ENCODE measurements at regions not wholly inside any gene's neighbourhood (a gene's known extent, or its start where the extent isn't known, plus 50 kb on each side); places are given as distances from the start of the nearest gene placed in this dataset.
A peak's percentile ranks its signal among the peaks of the same experiment; 100 is the strongest.

DNA sequence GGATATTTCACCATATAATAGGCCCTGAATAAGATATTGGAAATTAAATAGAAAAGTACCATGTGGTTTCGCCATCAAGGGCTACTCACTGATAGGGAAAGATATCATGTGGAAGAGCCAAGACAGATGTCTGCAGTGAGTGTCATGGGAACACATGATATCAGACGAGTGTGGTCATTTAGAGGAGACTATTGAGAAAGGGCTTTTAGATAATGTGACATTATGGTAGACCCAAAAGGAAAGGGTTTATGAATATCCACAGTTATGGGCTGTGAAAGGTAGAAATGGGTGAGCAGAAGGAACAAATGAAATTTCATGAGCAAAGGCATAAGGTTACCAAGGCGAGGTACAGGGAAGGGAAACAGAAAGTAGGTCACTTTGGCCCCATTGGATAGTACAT, 182.3 kb upstream of the PRSS16 start:
- Histone ChIP-seq H3K36me3 (no peaks in the 10 kb centered on the region), H3K4me1 (no peaks in the 10 kb centered on the region; the same call in 1 of the 2 replicates), H3K4me3 (ENCODE audit: low read depth, low read length) (no peak overlapping the region), H3K9me3 (no peaks in the 10 kb centered on the region), H3K27me3 (no peaks in the 10 kb centered on the region)
- DNase-seq, result no peak
- TF ChIP-seq, protein P1, sequence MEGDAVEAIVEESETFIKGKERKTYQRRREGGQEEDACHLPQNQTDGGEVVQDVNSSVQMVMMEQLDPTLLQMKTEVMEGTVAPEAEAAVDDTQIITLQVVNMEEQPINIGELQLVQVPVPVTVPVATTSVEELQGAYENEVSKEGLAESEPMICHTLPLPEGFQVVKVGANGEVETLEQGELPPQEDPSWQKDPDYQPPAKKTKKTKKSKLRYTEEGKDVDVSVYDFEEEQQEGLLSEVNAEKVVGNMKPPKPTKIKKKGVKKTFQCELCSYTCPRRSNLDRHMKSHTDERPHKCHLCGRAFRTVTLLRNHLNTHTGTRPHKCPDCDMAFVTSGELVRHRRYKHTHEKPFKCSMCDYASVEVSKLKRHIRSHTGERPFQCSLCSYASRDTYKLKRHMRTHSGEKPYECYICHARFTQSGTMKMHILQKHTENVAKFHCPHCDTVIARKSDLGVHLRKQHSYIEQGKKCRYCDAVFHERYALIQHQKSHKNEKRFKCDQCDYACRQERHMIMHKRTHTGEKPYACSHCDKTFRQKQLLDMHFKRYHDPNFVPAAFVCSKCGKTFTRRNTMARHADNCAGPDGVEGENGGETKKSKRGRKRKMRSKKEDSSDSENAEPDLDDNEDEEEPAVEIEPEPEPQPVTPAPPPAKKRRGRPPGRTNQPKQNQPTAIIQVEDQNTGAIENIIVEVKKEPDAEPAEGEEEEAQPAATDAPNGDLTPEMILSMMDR (IDR thresholded peaks at IDR 0.05; ENCODE audit: low read depth, low read length), result no peak

DNA sequence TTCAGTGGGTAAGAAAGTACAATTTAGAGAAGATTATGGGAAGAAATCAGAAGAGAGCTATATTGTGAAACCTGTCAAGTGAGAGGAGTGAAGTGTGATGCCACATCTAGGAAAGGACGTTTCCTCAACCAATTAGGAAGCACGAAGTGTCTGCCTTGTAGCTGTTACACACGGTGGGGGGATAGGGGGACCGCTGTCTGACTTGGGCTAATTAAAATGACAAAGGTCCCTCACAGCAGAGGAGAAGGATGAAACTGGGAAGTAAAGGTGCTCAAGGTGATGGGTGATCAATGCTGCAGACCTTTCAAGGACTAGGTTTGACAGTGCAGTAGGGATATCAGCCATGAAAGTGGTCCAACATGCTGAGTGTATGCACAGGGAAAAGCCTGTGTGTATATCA, 181.1 kb upstream of the PRSS16 start:
- TF ChIP-seq, protein P1 (IDR thresholded peaks at IDR 0.05; ENCODE audit: low read depth, low read length), result no peak
- Histone ChIP-seq H3K4me3 (ENCODE audit: low read depth, low read length) (no peak overlapping the region), H3K36me3 (no peaks in the 10 kb centered on the region), H3K27me3 (no peaks in the 10 kb centered on the region), H3K4me1 (no peaks in the 10 kb centered on the region), H3K9me3 (no peaks in the 10 kb centered on the region)
- no peak for DNase-seq

DNA sequence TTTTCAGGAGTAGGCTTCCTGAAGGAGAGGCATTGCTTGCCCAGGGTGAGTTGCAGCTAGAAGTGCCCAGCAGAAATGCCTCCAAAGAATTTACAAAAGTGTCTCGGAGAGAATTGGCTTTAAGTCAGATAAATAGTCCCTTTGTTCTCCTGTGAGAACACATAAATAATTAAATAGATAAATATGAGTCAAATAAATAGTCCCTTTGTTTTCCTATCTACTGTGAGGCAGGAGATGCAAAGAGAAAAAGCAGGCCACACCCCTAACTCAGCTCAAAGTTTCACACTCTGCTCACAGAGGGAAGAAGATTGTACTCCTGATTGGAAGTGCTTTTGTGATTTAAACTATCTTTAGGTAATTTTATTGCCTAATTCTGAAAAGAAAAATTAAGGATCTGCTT, 180.7 kb upstream of the PRSS16 start:
- TF ChIP-seq, protein P1 (IDR thresholded peaks at IDR 0.05; ENCODE audit: low read depth, low read length), result no peak
- Histone ChIP-seq H3K36me3 (no peaks in the 10 kb centered on the region), H3K9me3 (no peaks in the 10 kb centered on the region), H3K27me3 (no peaks in the 10 kb centered on the region), H3K4me3 (ENCODE audit: low read depth, low read length) (no peak overlapping the region), H3K4me1 (no peaks in the 10 kb centered on the region)
- no peak for DNase-seq

DNA sequence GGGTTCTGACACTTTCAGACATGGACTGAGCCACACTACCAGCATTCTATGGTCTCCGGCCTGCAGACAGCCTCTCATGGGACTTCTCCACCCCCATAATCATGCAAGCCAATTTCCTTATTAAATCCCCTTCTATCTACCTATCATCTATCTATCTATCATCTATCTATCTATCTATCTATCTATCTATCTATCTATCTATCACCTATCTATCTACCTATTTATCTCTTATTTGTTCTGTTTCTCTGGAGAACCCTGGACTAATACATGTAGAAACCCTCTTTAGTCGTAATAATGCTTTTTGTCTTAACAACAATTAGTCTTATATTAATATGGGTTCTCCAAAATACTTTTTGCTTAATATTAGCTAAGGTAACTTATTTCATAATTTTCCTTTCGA, 174.1 kb upstream of the PRSS16 start:
- no peak overlapping the region for H3K4me3 ChIP-seq (ENCODE audit: low read depth, low read length)
- no peaks in the 10 kb centered on the region for H3K9me3 ChIP-seq
- no peaks in the 10 kb centered on the region; the same call in 1 of the 2 replicates for H3K4me1 ChIP-seq
- H3K36me3 ChIP-seq, result no peaks in the 10 kb centered on the region
- DNase-seq, result no peak
- TF ChIP-seq, protein P1 (IDR thresholded peaks at IDR 0.05; ENCODE audit: low read depth, low read length), result no peak
- no peaks in the 10 kb centered on the region; the same call in 1 of the 2 replicates for H3K27me3 ChIP-seq

DNA sequence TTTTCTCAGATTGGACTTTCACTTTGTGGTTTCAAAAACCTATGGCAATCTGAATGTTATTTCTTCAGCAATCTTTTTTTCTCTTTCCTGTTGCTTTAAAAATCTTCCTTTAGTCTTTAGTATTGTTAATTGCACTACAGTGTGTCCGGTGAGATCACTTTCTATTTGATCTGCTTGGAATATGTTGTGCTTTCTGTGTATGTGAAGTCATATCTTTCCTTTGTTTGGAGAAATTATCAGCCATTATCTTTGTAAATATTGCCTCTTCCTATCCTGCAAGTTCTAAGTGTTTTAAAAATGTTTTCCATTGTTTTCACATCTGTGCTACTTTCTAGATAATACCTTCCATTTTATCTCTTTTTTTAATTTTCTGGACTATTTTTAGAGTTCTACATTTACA, 171.4 kb upstream of the PRSS16 start:
- DNase-seq, result no peak
- H3K27me3 ChIP-seq, result no peaks in the 10 kb centered on the region; the same call in 1 of the 2 replicates
- no peaks in the 10 kb centered on the region for H3K36me3 ChIP-seq
- H3K9me3 ChIP-seq, result no peaks in the 10 kb centered on the region
- TF ChIP-seq, protein P1 (IDR thresholded peaks at IDR 0.05; ENCODE audit: low read depth, low read length), result no peak
- H3K4me3 ChIP-seq (ENCODE audit: low read depth, low read length), result no peak overlapping the region
- peaks cover 2% of the 10 kb centered on the region for H3K4me1 ChIP-seq

DNA sequence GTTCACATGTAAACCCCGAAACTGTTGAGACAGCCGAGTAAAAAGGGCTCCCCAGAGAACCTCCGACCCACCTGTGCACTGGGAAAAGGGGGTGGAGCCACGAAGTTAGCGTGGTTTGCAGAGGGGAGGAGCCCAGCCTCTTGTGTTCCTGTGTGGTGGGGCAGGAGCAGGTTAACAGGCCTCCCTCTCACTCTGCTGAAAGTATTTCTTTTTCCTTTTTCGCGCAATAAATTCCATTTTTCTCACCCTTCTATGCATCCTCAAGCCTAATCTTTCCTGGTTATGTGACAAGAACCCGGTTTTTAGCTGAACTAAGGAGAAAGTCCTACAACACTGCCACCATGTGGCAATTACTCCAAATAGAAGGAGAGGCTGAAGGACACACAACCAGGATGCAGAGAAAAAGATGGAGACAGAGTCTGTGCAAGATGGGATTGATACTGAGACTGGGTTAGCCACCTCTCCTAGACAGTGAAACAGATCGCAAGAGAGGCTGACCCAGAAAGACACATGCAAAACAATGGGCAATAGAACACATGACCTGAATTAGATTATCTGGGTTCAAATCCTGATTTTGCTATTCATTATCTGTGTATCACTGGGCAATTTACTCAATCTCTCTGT, 168.7 kb upstream of the PRSS16 start:
- Histone ChIP-seq H3K4me3 (ENCODE audit: low read depth, low read length) (peak overlapping the region; percentile 39), H3K27me3 (peaks cover 6% of the 10 kb centered on the region; the same call in 1 of the 2 replicates), H3K36me3 (no peaks in the 10 kb centered on the region), H3K9me3 (no peaks in the 10 kb centered on the region), H3K4me1 (peaks cover 2% of the 10 kb centered on the region)
- peak; percentile 52 for DNase-seq
- TF ChIP-seq, protein P1 (IDR thresholded peaks at IDR 0.05; ENCODE audit: low read depth, low read length), result peak; percentile 79

All from BE2C (cell line).